Ovary (tissue), 7 donors: ENCODE measurements at regions not wholly inside any gene's neighbourhood (a gene's known extent, or its start where the extent isn't known, plus 50 kb on each side); places are given as distances from the start of the nearest gene placed in this dataset.
"Not testable (repeated sequence)": the region's sequence is repeated elsewhere in the genome, so short reads cannot be mapped to it uniquely, and the experiment has no call there.

Source experiments
- DNase-seq, 5 donors: peaks; one replicate each; pipeline ENCODE4 v3.0.0-alpha.2; 2019 to 2020
- H3K27ac ChIP-seq, 2 donors: fragments of 200-600 bp; one replicate each; pipeline versions ENCODE4 v1.5.1 to v1.8.0; 2019 to 2022
- H3K27me3 ChIP-seq: fragments of 200-600 bp; one replicate; pipeline ENCODE4 v1.8.0; 2022
- H3K36me3 ChIP-seq: fragments of 200-600 bp; sonication (generic); one replicate; pipeline ENCODE4 v1.5.1; 2019
- H3K4me1 ChIP-seq: one replicate; pipeline ENCODE4 v1.8.1; 2013; ENCODE audit warnings: mild to moderate bottlenecking, moderate library complexity; ENCODE audit not compliant: insufficient read depth
- H3K4me3 ChIP-seq: fragments of 200-600 bp; sonication (generic); one replicate; pipeline ENCODE4 v1.5.1; 2017
- H3K9me3 ChIP-seq, 2 donors: fragments of 200-600 bp in 1 of 2; sonication (generic) in 1 of 2; one replicate each; pipeline versions ENCODE4 v1.5.1 to v1.8.1; 2013 to 2019; ENCODE audit warnings: mild to moderate bottlenecking in 1 of 2, moderate library complexity in 1 of 2
- CTCF ChIP-seq, 3 donors: fragments of 450-650 bp in 2 of 3; fragments of 200-600 bp in 1 of 3; IDR thresholded peaks; one replicate each; pipeline versions ENCODE4 v1.5.1 to v1.8.0; 2016 to 2022; ENCODE audit warnings: antibody characterized with exemption in 3 of 3, mild to moderate bottlenecking in 1 of 3
- EP300 ChIP-seq: sonication (generic); formaldehyde crosslinking; IDR thresholded peaks from one replicate; pipeline ENCODE4 v1.6.1; 2017; ENCODE audit warnings: antibody characterized with exemption
- POLR2A ChIP-seq: fragments of 450-650 bp; IDR thresholded peaks from one replicate; pipeline ENCODE4 v1.6.1; 2017; ENCODE audit warnings: antibody characterized with exemption, mild to moderate bottlenecking, moderate library complexity
- WGBS, 3 donors: extraction: QIAGEN DNeasy Blood & Tissue Kit in 1 of 3; methylation state at CpG; one replicate each; pipeline versions ENCODE4 v1.1.5 to v1.1.7; 2013 to 2017; 5-methylcytosine and 5-hydroxymethylcytosine counted together
- intact Hi-C, 4 donors: fragments of 100-400 bp; cut with DNase I; formaldehyde crosslinking; loops; one replicate each; pipeline versions ENCODE4 v1.11.0 to v1.15.1; 2022 to 2023
- donor health status: DM: no; HTN: no; CAD: no; lungs with moderate emphysema.
- donor health status: DM: no; HTN: no; CAD: no.
- donor health status: Bipolar disorder and iron deficiency.
- donor health status: DM: no; HTN: no; CAD: no.
- donor health status: DM: yes; HTN: yes; CAD: no.

DNA sequence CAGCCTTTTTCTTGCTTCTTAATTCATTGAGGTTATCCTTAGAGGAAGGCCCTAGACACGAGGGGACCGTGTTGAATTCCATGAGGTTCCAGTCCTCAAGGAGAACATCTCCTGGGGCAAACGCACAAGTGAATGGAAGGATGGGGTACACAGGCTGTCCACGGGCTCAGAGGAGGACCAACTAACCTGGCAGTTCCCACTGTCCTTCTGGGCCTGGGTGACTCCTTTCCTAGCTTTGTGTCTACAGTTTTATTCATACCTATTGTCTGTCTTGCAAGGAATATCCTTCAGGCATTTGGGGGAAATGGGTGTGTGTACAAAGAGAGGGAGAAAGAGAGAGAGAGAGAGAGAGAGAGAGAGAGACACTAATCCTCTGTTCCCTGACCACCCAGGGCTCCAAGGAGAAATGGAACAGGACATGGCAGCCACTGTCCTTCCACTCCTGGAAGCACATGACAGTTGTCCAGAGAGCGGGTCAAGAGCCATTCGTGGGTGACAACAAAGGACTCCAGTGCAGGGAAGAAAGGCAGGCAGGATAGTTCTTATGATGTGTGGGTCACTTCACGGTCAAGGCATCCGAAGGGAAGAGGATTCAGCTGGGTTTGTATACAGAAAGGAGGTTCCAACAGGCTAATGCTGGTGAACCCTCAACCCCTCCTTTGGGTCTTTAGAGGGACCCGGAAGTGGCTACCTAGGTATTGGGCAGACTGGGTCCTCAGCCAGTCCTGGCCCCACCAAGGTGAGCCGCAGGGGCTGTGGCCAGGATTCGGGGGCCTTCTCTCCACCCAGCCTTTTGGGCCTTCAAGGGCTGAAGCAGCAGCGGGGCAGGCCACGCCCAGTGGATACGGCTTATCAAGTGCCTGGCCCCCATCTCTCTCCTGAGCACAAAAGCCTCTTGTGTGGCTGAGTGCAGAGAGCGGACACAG is 150.6 kb downstream of the MYCN start:
- H3K36me3 ChIP-seq: no peaks in the 10 kb centered on the region
- WGBS, 3 donors: 90 to 93% (median 91%) methylated on average over 15 of the region's 15 CpGs
- H3K9me3 ChIP-seq: no peaks in the 10 kb centered on the region
- H3K4me3 ChIP-seq: no peak overlapping the region
- H3K27ac ChIP-seq: no peak overlapping the region
- H3K4me1 ChIP-seq: no peaks in the 10 kb centered on the region
- no peaks in the 10 kb centered on the region for H3K27me3 ChIP-seq
- TF ChIP-seq POLR2A: no peak
- no peak for TF ChIP-seq CTCF (IDR thresholded peaks at IDR 0.05)
- no peak for TF ChIP-seq EP300
- intact Hi-C loops: no loop called here
- no peak for DNase-seq

DNA sequence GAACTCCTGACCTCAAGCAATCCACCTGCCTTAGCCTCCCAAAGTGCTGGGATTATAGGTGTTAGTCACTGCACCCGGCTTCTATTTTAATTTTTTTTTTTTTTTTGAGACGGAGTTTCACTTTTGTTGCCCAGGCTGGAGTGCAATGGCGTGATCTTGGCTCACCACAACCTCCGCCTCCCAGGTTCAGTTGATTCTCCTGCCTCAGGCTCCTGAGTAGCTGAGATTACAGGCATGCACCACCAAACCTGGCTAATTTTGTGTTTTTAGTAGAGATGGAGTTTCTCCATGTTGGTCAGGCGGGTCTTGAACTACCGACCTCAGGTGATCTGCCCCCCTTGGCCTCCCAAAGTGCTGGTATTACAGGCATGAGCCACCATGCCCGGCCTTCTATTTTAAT is 149.1 kb downstream of the MYCN start:
- 86 to 92% (median 88%) methylated on average over 7 of the region's 7 CpGs for WGBS, 3 donors
- H3K4me3 ChIP-seq, DNase-seq, H3K27me3 ChIP-seq, H3K27ac ChIP-seq, H3K4me1 ChIP-seq, H3K9me3 ChIP-seq, H3K36me3 ChIP-seq, intact Hi-C loops: not testable (repeated sequence)

DNA sequence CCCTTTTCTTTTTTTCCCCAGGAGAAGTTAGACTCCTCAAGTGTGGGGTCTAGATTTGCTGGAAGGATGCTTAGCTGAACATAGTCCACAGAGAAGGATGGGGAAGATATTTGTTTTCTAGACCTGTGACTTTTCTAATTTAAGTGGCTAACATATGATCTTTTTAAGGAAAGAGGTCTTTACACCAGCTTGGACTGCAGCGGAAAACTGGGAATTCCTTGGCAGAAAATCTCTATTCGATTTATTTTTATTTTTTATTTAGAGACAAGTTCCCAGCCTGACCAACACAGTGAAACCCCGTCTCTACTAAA is 148.4 kb downstream of the MYCN start:
- 49 to 89% (median 73%) methylated on average over 3 of the region's 3 CpGs for WGBS, 3 donors
- Histone ChIP-seq H3K9me3 (no peaks in the 10 kb centered on the region), H3K27me3 (no peaks in the 10 kb centered on the region), H3K4me3 (no peak overlapping the region), H3K36me3 (no peaks in the 10 kb centered on the region), H3K4me1 (no peaks in the 10 kb centered on the region), H3K27ac (no peak overlapping the region)
- TF ChIP-seq POLR2A: no peak
- TF ChIP-seq EP300: no peak
- no peak for TF ChIP-seq CTCF (IDR thresholded peaks at IDR 0.05)
- DNase-seq: no peak
- intact Hi-C loops: no loop called here

- DNase-seq: no peak
- Histone ChIP-seq H3K36me3 (no peaks in the 10 kb centered on the region), H3K27ac (no peak overlapping the region), H3K4me1 (no peaks in the 10 kb centered on the region), H3K27me3 (no peaks in the 10 kb centered on the region), H3K4me3 (no peak overlapping the region), H3K9me3 (no peaks in the 10 kb centered on the region)
- intact Hi-C loops: no loop called here
- TF ChIP-seq EP300 (no peak), CTCF (IDR thresholded peaks at IDR 0.05) (no peak), POLR2A (no peak)
- WGBS, 3 donors: 77 to 83% (median 82%) methylated on average over 10 of the region's 10 CpGs
Observed at GRCh38 chr2:16088035-16088801, 147.9 kb downstream of the MYCN start.

DNA sequence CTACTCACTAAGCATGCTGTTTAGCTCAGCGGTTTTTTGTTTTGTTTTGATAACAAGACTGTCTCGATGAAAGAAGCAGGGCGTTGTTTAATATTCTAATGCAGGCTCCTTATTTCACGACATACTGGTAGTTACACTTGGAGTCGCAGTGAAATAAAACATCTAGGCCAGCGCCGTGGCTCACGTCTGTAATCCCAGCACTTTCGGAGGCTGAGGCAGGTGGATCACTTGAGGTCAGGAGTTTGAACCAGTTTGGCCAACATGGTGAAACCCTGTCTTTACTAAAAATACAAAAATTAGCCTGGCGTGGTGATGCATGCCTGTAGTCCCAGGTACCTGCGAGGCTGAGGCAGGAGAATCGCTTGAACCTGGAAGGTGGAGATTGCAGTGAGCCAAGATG is 145.8 kb downstream of the MYCN start:
- H3K9me3 ChIP-seq, H3K4me1 ChIP-seq, DNase-seq, H3K4me3 ChIP-seq, H3K27ac ChIP-seq, H3K27me3 ChIP-seq, H3K36me3 ChIP-seq, intact Hi-C loops: not testable (repeated sequence)
- 53 to 70% (median 58%) methylated on average over 12 of the region's 12 CpGs for WGBS, 3 donors
